ENCODE measurements at regions not wholly inside any gene's neighbourhood (a gene's known extent, or its start where the extent isn't known, plus 50 kb on each side); places are given as distances from the start of the nearest gene placed in this dataset.

DNA sequence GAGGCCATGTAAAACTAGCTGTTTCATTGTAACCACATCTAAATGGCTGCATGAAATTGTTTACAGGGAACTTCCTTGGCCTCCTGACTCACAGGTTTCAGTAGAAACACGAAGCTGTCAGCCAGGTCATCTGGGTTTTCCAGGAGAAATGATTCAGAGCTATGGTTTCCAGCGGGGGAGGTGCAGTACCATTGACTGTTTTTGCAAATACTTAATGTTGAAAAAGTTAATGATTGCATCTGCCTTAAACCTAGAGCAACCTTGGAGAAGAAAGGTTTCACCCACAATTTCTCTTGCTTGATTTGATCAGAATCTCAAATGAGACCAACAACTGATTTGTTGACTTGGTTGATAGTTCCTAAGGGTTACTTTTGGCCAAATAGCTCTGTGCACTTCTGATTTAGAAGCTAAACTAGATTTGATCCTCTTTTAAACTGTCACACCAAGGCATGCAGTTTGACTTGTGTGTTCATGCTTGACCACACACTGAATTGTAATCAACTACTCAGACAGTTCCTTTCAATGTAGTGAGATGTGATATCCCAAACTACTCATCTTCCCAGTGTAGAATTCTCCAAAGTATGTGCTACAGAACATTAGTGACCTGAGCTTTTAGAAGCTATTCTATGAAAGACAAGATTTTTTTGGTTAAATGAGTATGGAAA, 193.5 kb upstream of the CHST9 start:
- TF ChIP-seq, protein P1, sequence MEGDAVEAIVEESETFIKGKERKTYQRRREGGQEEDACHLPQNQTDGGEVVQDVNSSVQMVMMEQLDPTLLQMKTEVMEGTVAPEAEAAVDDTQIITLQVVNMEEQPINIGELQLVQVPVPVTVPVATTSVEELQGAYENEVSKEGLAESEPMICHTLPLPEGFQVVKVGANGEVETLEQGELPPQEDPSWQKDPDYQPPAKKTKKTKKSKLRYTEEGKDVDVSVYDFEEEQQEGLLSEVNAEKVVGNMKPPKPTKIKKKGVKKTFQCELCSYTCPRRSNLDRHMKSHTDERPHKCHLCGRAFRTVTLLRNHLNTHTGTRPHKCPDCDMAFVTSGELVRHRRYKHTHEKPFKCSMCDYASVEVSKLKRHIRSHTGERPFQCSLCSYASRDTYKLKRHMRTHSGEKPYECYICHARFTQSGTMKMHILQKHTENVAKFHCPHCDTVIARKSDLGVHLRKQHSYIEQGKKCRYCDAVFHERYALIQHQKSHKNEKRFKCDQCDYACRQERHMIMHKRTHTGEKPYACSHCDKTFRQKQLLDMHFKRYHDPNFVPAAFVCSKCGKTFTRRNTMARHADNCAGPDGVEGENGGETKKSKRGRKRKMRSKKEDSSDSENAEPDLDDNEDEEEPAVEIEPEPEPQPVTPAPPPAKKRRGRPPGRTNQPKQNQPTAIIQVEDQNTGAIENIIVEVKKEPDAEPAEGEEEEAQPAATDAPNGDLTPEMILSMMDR (conservative IDR thresholded peaks at IDR 0.05) = no peak
- no CpG with 5 or more reads among the region's 2 CpGs for WGBS (ENCODE audit: extremely low coverage, insufficient read length, low lambda C conversion rate)

More for the DNA sequence above, 193.5 kb upstream of the CHST9 start:
- Histone ChIP-seq H2AFZ (ENCODE audit: low read length) (no peak overlapping the region), H4K91ac (ENCODE audit: insufficient read length, low read depth, low read length) (no peak overlapping the region), H3K79me1 (ENCODE audit: insufficient read depth, low read depth, low read length, poor library complexity, severe bottlenecking) (no peaks in the 10 kb centered on the region), H2AK5ac (ENCODE audit: insufficient read length, low read length) (no peak overlapping the region), H2BK15ac (ENCODE audit: low read depth, low read length) (no peak overlapping the region), H4K20me1 (ENCODE audit: control insufficient read depth, insufficient read depth, insufficient read length) (no peaks in the 10 kb centered on the region), H2BK20ac (ENCODE audit: low read depth, low read length, poor library complexity, severe bottlenecking) (no peak overlapping the region), H3K4me1 (ENCODE audit: insufficient read depth, low read length) (no peaks in the 10 kb centered on the region), H2BK12ac (ENCODE audit: insufficient read length, low read depth, low read length) (no peak overlapping the region), H3K56ac (ENCODE audit: insufficient read length, low read depth, low read length) (no peak overlapping the region), H3T11ph (ENCODE audit: low read length) (no peak overlapping the region), H3K23me2 (ENCODE audit: insufficient read length, low read depth, low read length, poor library complexity, severe bottlenecking) (no peaks in the 10 kb centered on the region), H3K14ac (ENCODE audit: insufficient read depth, low read length) (no peak overlapping the region), H2BK120ac (ENCODE audit: low read depth, low read length, poor library complexity, severe bottlenecking) (no peak overlapping the region), H3K79me2 (ENCODE audit: insufficient read depth, low read length) (no peaks in the 10 kb centered on the region), H3K27ac (ENCODE audit: insufficient read length, low read depth, low read length) (no peak overlapping the region), H3K4ac (ENCODE audit: low read depth, low read length) (no peak overlapping the region), H3K9me3 (ENCODE audit: control insufficient read depth, low read depth, low read length) (no peaks in the 10 kb centered on the region), H3K4me2 (ENCODE audit: insufficient read depth, insufficient read length, low read length) (no peak overlapping the region), H3K18ac (ENCODE audit: insufficient read length, low read depth, low read length) (no peak overlapping the region), H3K9ac (ENCODE audit: extremely low read depth, insufficient read length, low read length) (no peak overlapping the region), H2BK5ac (ENCODE audit: insufficient read length, low read length) (no peak overlapping the region), H4K8ac (replicated peaks; ENCODE audit: insufficient read length, low read depth, low read length) (no peak overlapping the region), H4K5ac (ENCODE audit: insufficient read length, low read depth, low read length) (no peak overlapping the region), H3K27me3 (ENCODE audit: insufficient read depth, low read length) (no peaks in the 10 kb centered on the region), H3K23ac (ENCODE audit: insufficient read length, low read depth, low read length) (no peak overlapping the region)
- H3K27me3 Mint-ChIP-seq (ENCODE audit: low read depth) = no peaks in the 10 kb centered on the region
- no peak overlapping the region for H3K27ac Mint-ChIP-seq
- no peaks in the 10 kb centered on the region for H3K36me3 Mint-ChIP-seq (ENCODE audit: insufficient read depth in 1 of 3, low read depth in 3 of 3)
- H3K4me3 Mint-ChIP-seq = no peak overlapping the region
- no peak for DNase-seq
- H3K9me3 Mint-ChIP-seq = no peaks in the 10 kb centered on the region
- H3K4me1 Mint-ChIP-seq = 0 out of 4 replicates have a peak, but pooled peaks cover 0 to 4% of the 10 kb centered on the region in 2 experiments
